ENCODE measurements at regions not wholly inside any gene's neighbourhood (a gene's known extent, or its start where the extent isn't known, plus 50 kb on each side); places are given as distances from the start of the nearest gene placed in this dataset.
A peak's percentile ranks its signal among the peaks of the same experiment; 100 is the strongest.

GRCh38 chr2:217440000-217440399 lies 562.8 kb downstream of the TNS1 start:
- no peak for DNase-seq (ENCODE audit: low spot score)

DNA sequence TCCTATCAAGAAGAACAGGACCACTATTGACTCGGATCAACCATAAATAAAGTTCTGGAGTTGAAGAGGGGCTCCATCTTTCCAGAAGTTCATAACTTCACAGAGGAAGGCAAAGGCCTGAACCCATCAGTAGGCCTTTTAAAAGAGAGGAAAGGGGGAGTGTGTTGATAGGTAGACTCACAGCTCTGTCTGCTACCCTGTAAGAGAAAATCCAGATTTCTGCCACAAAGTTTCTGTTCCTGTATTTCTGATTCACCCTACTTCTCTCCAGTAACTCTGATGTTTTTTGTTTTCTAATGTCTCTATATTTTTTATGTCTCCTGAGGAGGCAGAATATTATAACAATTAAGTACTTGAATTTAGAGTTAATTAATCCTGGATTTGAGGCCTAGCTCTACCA lies 564.0 kb downstream of the TNS1 start:
- no peak for DNase-seq (ENCODE audit: low spot score)

DNA sequence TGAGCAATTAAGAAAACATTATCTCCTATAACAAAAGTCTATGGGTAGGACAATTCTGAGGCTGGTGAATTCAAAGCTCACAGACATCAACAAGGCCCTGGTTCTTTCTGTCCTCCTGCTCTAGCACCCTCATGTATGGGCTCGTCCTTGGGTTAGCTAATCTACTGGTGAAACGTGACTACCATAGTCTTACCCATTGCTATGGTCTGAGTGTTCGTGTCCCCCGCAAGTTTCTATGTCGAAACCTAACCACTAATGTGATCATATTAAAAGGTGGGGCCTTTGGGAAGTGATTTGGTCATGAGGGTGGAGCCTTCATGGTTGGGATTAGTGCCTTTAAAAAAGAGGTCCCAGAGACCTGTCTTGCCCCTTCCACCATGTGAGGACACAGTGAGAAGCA lies 564.7 kb downstream of the TNS1 start:
- DNase-seq (ENCODE audit: low spot score) = no peak

DNA sequence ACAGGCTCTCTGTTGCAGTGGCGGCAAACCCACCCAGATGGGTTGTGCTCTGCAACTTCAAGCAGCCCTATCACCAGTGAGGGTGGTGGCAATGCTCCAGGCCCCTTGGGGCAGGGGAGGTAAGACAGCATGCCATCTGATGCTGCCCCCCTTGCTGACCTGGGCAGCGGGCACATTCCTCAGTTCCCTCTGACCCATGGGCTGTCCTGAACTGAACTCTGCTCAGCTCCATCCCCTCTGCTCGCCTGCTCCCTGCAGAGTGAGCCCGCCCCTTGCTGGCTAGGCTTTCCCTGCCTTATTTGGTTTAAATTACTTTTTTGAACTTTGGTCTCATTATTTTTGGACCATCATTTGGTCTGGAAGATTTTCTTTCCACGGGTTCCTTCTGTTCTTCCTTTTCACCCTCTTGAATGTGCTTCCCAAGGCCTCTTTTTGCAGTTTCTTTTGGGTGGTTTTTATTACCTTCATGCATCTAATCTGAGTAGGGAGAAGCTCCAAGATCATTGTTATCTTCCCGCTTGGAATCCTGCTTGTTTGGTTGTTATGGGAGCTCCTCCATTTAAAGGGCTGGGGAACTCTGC lies 565.4 kb downstream of the TNS1 start:
- DNase-seq (ENCODE audit: low spot score) = no peak

DNA sequence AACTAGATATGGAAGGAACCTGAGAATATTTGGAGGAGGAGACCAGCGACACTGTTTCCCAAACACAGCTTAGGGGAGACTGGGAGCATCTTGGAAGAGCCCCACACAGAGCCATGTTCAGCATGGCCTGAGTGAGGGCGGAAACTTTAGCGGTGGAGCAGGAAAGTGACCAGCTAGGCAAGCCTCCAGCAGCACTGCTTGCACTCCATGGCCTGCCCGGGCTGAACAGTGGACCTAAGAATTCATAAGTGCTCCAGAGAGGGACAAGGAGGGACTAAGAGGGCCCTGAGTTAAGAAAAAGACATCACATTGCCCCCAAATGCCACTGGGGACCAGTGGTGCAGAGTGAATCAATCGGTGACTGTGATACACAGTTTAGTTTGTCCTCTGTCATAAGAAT lies 566.4 kb downstream of the TNS1 start:
- DNase-seq (ENCODE audit: low spot score) = no peak

- peak; percentile 85 for DNase-seq (ENCODE audit: low spot score)
Measured at GRCh38 chr2:217434180-217434975, 568.4 kb downstream of the TNS1 start.

DNA sequence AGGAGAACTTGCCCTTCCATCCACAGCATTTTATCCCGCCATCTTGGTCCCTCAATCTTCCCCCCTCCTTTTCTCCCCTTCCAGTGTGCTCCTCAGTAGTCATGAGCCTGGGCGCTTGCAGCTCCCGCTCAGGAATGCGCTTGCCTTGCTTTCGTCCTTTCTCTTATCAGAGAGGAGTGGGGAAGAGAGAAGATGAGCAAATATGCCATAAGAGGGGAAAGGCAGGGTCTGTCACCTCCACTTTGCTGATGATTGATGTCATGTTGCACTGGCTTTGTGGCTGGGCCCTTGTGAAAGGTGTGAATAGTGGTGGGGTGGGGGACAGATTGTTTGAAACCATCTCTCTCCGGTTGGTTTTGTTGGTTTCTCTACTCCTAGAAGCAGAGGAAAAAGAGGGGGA lies 569.3 kb downstream of the TNS1 start:
- DNase-seq (ENCODE audit: low spot score) = no peak

DNA sequence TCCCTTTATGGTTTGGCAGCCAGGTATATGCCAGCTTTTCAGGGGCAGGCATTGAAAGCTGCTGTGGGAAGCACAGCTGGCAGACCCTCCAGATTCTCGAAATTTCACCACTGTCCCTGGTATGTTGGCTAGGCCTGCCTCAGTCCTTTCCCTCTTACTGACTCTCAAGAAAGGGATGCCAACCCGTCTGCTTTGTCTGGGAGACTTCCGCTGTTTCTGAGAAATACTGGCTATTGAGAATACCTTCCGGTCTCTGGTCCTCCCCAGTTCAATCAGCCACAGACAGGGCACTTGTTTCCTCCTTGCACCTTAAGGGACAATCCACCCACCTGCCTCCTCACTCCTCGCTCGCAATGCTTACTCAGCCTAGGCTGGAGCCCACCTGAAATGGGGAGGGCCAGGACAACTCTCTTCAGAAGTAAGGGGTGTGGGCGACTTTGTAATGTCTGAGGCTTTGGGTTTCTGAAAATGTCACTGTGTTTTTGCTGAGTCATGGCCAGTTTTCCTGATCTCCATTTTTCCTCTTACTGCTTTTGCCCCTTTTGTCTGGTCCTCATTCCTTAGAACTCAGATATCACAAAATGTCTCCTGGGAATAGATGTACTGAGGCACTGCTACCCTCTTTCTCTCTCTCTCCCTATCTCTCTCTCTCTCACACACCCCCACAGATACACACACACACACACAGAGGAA lies 571.1 kb downstream of the TNS1 start:
- no peak for DNase-seq (ENCODE audit: low spot score)

DNA sequence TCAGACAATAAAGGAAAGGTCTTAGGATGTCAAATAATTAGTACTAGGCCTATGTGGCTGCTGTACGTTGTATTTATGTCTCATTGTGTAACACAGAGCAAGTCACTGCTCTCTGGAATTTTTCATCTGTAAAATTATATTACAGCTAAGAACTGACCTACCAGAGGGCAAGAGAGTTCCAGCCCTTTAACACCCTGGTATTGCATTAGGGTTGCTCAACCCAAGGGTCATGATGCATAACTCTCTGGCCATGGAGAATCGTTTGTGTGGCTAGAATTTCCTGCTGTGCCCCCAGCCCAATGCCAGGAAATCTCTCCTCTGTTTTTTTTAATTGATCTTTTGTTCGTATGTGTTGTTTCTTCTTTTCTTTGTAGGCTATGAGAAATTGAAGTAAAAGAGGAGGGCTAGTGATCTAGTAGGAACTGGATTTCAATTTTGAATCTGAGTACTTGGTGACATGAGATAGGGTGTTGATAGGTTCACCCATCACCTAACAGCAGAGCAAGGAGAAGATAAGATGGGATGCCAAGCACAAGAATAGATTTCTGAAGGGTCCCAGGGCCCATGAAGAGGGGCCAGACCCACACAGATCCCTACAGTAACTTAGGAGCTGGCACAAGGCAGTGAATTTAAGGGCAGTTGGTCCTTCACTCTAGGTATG lies 571.2 kb upstream of the TNP1 start:
- peak; percentile 30 for DNase-seq (ENCODE audit: low spot score)

- no peak for DNase-seq (ENCODE audit: low spot score)
Measured at GRCh38 chr2:217429981-217430500, 570.2 kb upstream of the TNP1 start.

GRCh38 chr2:217421834-217422233 lies 562.0 kb upstream of the TNP1 start:
- DNase-seq (ENCODE audit: low spot score) = no peak

- no peak for DNase-seq (ENCODE audit: low spot score)
Measured at GRCh38 chr2:217420854-217421253, 561.0 kb upstream of the TNP1 start.

DNA sequence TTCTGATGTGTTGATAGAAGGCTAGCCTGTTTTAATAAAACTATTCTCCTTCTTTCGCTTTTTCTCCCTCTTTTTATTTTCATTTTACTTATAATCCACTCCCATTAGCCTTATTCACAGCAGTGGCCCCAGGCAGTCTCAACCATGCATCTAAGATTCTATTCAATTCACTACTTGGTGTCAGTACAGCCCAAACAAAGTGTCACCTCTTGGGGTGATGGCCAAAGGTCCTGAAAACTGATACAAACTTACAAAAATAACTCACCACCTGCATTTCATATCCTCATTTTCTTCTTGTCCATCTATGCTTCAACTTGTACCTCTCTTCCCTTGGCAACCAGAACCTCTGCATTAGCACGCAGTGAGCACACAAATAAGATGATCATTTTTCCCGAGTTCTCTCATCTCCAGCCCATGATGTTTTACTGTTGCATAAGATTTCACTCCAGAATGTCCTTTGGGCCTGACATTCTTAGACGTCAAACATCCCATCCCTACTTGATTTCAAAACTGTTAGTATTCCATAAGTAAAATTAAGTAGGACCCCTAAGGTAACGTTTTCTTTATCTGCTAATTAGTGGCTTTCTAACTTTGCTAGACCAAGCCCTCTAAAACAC lies 559.3 kb upstream of the TNP1 start:
- DNase-seq (ENCODE audit: low spot score) = no peak

DNA sequence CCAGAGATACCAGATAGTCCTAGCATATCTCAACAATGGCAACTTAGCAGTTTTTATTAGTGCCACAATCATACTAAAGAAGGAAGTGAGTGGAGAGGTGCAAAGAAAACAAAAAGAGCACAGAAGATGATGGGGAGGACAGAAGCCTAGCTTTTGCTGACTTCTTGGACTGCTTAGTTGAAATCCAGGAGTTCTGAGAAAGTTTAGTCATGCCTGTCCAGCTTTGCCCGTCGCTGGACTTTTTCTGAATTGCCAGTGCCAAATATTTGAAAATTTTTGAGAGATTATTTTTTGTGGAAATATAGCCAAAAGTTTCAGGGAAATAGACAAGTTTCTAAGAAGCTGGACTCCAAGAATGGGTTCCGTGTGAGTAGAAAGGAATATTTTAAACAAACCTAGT lies 558.7 kb upstream of the TNP1 start:
- DNase-seq (ENCODE audit: low spot score) = no peak

DNA sequence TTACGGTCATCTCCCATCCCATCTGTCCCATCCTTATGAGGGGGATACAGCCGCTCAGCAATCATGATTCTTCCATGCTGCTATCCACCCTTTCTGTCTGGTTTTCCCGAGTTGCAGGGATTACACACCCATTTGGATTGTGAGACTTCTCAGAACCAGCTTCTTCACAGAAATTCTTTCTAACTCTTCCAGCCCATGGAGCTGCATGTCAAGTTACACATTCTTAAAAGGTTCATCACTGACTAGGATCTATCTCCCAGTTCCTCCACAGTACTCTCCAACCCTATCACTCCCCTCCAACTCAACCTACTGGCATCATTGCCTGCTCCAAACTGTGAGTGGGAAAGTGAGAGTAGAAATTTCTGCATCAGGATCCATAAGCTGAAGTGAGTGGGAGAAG lies 558.2 kb upstream of the TNP1 start:
- DNase-seq (ENCODE audit: low spot score) = no peak

DNA sequence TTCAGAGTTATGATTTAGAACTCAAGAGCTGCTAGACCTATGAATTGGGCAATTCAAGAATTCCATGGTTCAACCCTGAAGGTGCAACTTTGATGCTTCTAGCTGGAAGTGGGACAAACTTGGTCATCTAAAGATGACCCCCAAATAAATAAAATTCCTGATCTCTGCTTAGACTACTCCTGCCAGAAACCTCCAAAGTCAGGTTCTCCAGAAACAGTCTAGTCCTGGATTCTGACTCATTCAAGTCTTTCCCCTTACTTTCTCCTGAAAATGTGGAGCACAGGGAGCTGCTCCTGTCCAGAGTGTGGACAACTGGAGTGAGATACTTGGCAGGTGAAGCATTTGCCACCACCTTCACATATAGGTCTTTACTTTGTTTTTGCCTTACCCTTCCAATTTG lies 557.7 kb upstream of the TNP1 start:
- DNase-seq (ENCODE audit: low spot score) = no peak

DNA sequence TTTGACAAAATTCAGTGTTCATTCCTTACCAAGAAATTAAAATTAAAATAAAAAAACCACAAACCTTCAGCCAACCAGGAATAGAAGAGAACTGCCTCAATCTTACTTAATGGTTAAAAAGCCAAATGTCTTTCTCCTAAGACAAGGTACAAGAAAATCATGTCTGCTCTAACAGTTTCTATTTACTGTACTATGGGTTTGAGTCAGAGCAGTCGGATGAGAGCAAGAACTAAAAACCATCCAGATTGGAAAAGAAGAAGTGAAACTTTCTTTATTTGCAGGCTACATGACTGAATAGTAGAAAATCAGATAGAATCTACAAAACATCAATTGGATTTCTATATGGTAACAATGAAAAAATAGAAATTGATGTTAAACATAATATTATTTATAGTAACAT lies 555.5 kb upstream of the TNP1 start:
- no peak for DNase-seq (ENCODE audit: low spot score)

GRCh38 chr2:217414429-217414828 lies 554.6 kb upstream of the TNP1 start:
- no peak for DNase-seq (ENCODE audit: low spot score)

DNA sequence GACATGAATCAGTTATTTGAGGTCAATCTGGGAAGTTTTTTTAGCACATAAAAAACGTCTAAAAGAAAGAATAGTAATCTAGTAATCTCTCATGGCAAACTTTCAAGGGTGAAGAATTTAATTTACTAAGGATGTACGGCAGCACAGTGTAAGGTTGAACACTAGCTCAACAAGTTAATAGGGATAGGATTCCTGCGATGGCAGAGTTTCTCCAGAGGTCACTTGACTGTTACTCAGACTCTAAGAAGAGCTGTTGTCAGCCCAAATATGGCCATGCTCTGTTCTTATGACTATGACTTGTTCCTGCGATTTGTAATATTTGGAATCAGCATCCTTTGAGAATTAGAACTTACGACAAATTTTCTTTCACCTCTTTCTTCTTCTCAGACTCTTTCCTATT lies 553.3 kb upstream of the TNP1 start:
- DNase-seq (ENCODE audit: low spot score) = no peak

GRCh38 chr2:217412721-217413120 lies 552.9 kb upstream of the TNP1 start:
- no peak for DNase-seq (ENCODE audit: low spot score)

DNA sequence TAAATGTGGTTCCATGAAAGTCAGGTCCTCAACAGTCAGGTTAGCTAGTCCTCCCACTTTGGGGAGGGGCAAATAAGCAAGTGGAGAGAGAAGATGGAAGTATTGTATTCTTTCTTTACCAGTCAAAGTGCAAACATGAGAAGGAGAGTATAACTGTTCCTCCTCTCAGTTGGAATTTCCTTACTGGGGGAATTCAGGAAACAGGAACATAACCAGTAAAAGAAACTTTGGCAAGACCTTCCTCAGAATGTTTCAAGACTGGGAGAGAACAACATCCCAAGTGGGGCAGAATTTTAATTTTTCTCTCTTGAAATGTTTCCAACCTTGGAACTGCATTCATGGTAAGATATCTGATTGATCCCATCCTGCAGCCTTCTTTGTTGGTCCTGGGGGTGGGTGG lies 552.4 kb upstream of the TNP1 start:
- no peak for DNase-seq (ENCODE audit: low spot score)

- no peak for DNase-seq (ENCODE audit: low spot score)
Measured at GRCh38 chr2:217410681-217410960, 550.8 kb upstream of the TNP1 start.
